Natural killer cell (primary cell): ENCODE measurements at regions not wholly inside any gene's neighbourhood (a gene's known extent, or its start where the extent isn't known, plus 50 kb on each side); places are given as distances from the start of the nearest gene placed in this dataset.

Experiments used
- ATAC-seq, 3 donors: fragments of 150-1000 bp in 2 of 3; fragments of 200-7000 bp in 1 of 3; cut with Tn5 transposase; 1 replicate in 1 of 3; 2 replicates in 2 of 3; pipeline ENCODE4 v1.10.0; 2021; ENCODE audit warnings: mild to moderate bottlenecking in 2 of 3, moderate library complexity in 2 of 3
- DNase-seq, 2 donors: peaks; one replicate each; pipeline versions ENCODE4 v3.0.0 to v3.0.0-alpha.2; 2013 to 2021; ENCODE audit warnings: mixed read lengths in 1 of 2
- H3K27ac ChIP-seq: one replicate; pipeline ENCODE4 v1.5.1; 2013; ENCODE audit warnings: mild to moderate bottlenecking, low read length
- H3K27me3 ChIP-seq: one replicate; pipeline ENCODE4 v1.6.1; 2013; ENCODE audit warnings: low read length; ENCODE audit not compliant: control insufficient read depth, insufficient read depth
- H3K36me3 ChIP-seq: one replicate; pipeline ENCODE4 v1.6.1; 2013; ENCODE audit warnings: low read length; ENCODE audit not compliant: control insufficient read depth, insufficient read depth
- H3K4me1 ChIP-seq: one replicate; pipeline ENCODE4 v1.6.1; 2013; ENCODE audit warnings: low read length; ENCODE audit not compliant: control insufficient read depth, insufficient read depth
- H3K4me3 ChIP-seq: one replicate; pipeline ENCODE4 v1.5.1; 2013; ENCODE audit warnings: low read length
- H3K9me3 ChIP-seq: one replicate; pipeline ENCODE4 v1.6.1; 2013; ENCODE audit warnings: low read length; ENCODE audit not compliant: control insufficient read depth, insufficient read depth
- H3K27ac Mint-ChIP-seq, 2 donors: one replicate each; pipeline ENCODE4 v1.8.0; 2022; ENCODE audit warnings: mild to moderate bottlenecking in 2 of 2, mixed read lengths in 2 of 2, moderate library complexity in 1 of 2
- H3K27me3 Mint-ChIP-seq, 2 donors: one replicate each; pipeline ENCODE4 v1.8.0; 2022; ENCODE audit warnings: low read depth in 2 of 2, mixed read lengths in 2 of 2
- H3K36me3 Mint-ChIP-seq: one replicate; pipeline ENCODE4 v1.8.0; 2022; ENCODE audit warnings: mixed read lengths
- H3K4me1 Mint-ChIP-seq, 2 donors: one replicate each; pipeline ENCODE4 v1.8.0; 2022; ENCODE audit warnings: mixed read lengths in 2 of 2
- H3K4me3 Mint-ChIP-seq: one replicate; pipeline ENCODE4 v1.8.0; 2022; ENCODE audit warnings: mild to moderate bottlenecking, moderate library complexity, mixed read lengths
- H3K9me3 Mint-ChIP-seq, 2 donors: one replicate each; pipeline ENCODE4 v1.8.0; 2022; ENCODE audit warnings: mixed read lengths in 2 of 2
- WGBS: methylation state at CpG from one replicate; pipeline ENCODE4 v1.1.7; 2013; ENCODE audit warnings: missing lambda C conversion rate; ENCODE audit not compliant: insufficient coverage; 5-methylcytosine and 5-hydroxymethylcytosine counted together
- intact Hi-C: fragments of 100-400 bp; cut with micrococcal nuclease; formaldehyde crosslinking; loops from one replicate; pipeline ENCODE4 v1.14.2; 2022
- TF ChIP-seq, protein P1 (sequence below): fragments of 200-600 bp; IDR thresholded peaks from one replicate; pipeline ENCODE4 v1.8.0; 2022; ENCODE audit warnings: antibody characterized with exemption

DNA sequence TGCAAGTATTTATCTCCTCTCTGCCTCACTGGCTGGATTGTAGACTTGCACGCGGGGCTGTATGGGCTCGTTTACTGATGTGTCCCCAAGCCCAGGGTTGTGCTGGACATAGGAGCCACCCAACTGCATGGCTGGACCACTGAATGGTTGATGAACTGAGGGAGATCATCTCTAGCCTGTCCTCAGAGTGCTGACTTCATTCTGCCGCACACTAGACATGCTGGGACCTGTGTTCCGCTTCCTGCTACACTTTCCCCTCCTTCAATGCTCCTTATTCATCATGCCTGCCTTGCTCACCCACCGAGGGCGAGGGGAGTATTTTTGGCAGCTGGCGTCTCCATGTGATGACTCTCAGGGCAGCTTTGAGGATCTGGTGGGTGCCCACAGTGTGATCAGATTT is 440.2 kb downstream of the GLRX3 start:
- no peak overlapping the region for H3K4me3 ChIP-seq
- no peaks in the 10 kb centered on the region for H3K4me1 ChIP-seq
- intact Hi-C loops, result no loop called here
- no peaks in the 10 kb centered on the region for H3K36me3 ChIP-seq
- H3K9me3 Mint-ChIP-seq, result no peaks in the 10 kb centered on the region
- no peak overlapping the region for H3K27ac ChIP-seq
- no peaks in the 10 kb centered on the region for H3K9me3 ChIP-seq
- no peak overlapping the region for H3K27ac Mint-ChIP-seq
- 87% methylated on average over 8 of the region's 8 CpGs for WGBS
- TF ChIP-seq, protein P1, sequence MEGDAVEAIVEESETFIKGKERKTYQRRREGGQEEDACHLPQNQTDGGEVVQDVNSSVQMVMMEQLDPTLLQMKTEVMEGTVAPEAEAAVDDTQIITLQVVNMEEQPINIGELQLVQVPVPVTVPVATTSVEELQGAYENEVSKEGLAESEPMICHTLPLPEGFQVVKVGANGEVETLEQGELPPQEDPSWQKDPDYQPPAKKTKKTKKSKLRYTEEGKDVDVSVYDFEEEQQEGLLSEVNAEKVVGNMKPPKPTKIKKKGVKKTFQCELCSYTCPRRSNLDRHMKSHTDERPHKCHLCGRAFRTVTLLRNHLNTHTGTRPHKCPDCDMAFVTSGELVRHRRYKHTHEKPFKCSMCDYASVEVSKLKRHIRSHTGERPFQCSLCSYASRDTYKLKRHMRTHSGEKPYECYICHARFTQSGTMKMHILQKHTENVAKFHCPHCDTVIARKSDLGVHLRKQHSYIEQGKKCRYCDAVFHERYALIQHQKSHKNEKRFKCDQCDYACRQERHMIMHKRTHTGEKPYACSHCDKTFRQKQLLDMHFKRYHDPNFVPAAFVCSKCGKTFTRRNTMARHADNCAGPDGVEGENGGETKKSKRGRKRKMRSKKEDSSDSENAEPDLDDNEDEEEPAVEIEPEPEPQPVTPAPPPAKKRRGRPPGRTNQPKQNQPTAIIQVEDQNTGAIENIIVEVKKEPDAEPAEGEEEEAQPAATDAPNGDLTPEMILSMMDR, result no peak
- peaks cover 0 to 15% of the 10 kb centered on the region in 2 donors for H3K27me3 Mint-ChIP-seq
- H3K27me3 ChIP-seq, result no peaks in the 10 kb centered on the region
- DNase-seq (no peak), ATAC-seq (no peak)
- H3K4me1 Mint-ChIP-seq, result no peaks in the 10 kb centered on the region
- no peak overlapping the region for H3K4me3 Mint-ChIP-seq
- H3K36me3 Mint-ChIP-seq, result no peaks in the 10 kb centered on the region

DNA sequence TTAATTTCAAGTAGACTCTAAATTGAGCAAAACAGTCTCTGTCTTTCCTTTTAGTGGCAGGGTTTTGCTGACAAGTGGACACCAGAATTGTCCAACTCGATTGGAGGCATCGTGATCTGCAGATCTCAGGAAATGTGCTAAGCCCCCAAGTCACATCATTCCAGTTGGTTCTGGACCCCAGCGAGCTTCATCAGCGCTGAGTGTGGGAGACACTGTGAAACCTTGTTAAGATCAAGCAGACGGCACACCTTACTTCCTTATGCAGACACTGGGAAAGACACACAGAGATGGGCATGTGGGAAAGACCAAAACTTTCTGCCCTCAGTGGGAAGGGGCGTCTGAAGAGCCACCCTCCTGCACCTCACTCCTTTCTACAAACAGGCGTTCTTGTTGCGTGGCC is 440.8 kb downstream of the GLRX3 start:
- Histone ChIP-seq H3K27me3 (no peaks in the 10 kb centered on the region), H3K4me3 (no peak overlapping the region), H3K9me3 (no peaks in the 10 kb centered on the region), H3K36me3 (no peaks in the 10 kb centered on the region), H3K4me1 (no peaks in the 10 kb centered on the region), H3K27ac (no peak overlapping the region)
- intact Hi-C loops, result no loop called here
- TF ChIP-seq, protein P1, result no peak
- ATAC-seq (no peak), DNase-seq (no peak)
- Mint-ChIP-seq H3K27me3 (peaks cover 0 to 15% of the 10 kb centered on the region in 2 donors), H3K4me3 (no peak overlapping the region), H3K4me1 (no peaks in the 10 kb centered on the region), H3K36me3 (no peaks in the 10 kb centered on the region), H3K27ac (no peak overlapping the region), H3K9me3 (no peaks in the 10 kb centered on the region)
- 88% methylated on average over 8 of the region's 8 CpGs for WGBS

GRCh38 chr10:130578532-130579289 is 442.5 kb downstream of the GLRX3 start:
- Mint-ChIP-seq H3K9me3 (no peaks in the 10 kb centered on the region), H3K4me3 (no peak overlapping the region), H3K36me3 (no peaks in the 10 kb centered on the region), H3K4me1 (no peaks in the 10 kb centered on the region), H3K27ac (no peak overlapping the region), H3K27me3 (peaks cover 0 to 12% of the 10 kb centered on the region in 2 donors)
- no peak for ATAC-seq
- Histone ChIP-seq H3K27me3 (no peaks in the 10 kb centered on the region), H3K4me1 (no peaks in the 10 kb centered on the region), H3K9me3 (no peaks in the 10 kb centered on the region), H3K36me3 (no peaks in the 10 kb centered on the region), H3K4me3 (no peak overlapping the region), H3K27ac (no peak overlapping the region)
- TF ChIP-seq, protein P1, result no peak
- no peak for DNase-seq
- intact Hi-C loops, result no loop called here
- 93% methylated on average over 11 of the region's 11 CpGs for WGBS

DNA sequence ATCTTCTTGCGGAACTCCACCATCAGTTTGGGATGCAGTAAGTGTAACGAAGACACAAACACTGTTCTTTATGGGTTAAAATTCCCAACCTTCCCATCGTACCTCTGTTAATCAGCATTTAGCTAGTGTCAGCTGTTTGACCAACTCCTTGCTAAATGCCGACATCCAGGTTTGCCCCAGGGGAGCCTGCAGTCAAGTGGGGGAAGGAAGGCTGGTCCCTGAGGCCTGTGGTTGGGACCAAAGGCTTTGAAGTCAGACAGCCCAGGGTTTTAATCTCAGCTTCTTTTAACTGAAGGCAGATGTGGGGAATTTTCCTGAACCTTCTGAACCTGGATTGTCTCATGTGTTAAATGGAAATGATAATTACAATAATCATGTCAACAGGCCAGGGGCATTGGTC is 443.7 kb downstream of the GLRX3 start:
- TF ChIP-seq, protein P1, result no peak
- no peaks in the 10 kb centered on the region for H3K27me3 ChIP-seq
- H3K36me3 Mint-ChIP-seq, result no peaks in the 10 kb centered on the region
- H3K27me3 Mint-ChIP-seq, result peaks cover 0 to 12% of the 10 kb centered on the region in 2 donors
- no peak for DNase-seq
- ATAC-seq, result no peak
- H3K4me1 ChIP-seq, result no peaks in the 10 kb centered on the region
- no peak overlapping the region for H3K27ac Mint-ChIP-seq
- no peaks in the 10 kb centered on the region for H3K4me1 Mint-ChIP-seq
- WGBS, result 66% methylated on average over 4 of the region's 4 CpGs
- no peak overlapping the region for H3K27ac ChIP-seq
- no peak overlapping the region for H3K4me3 Mint-ChIP-seq
- intact Hi-C loops, result no loop called here
- H3K9me3 ChIP-seq, result no peaks in the 10 kb centered on the region
- H3K9me3 Mint-ChIP-seq, result no peaks in the 10 kb centered on the region
- H3K4me3 ChIP-seq, result no peak overlapping the region
- no peaks in the 10 kb centered on the region for H3K36me3 ChIP-seq
